Loucy (cell line): ENCODE measurements at regions not wholly inside any gene's neighbourhood (a gene's known extent, or its start where the extent isn't known, plus 50 kb on each side); places are given as distances from the start of the nearest gene placed in this dataset.

ENCODE experiments used
- H2AFZ ChIP-seq: fragments of 200-600 bp; sonication (generic); 2 replicates; pipeline ENCODE4 v1.6.0; 2016; ENCODE audit warnings: antibody characterized with exemption, mild to moderate bottlenecking, low read length, moderate library complexity
- H3F3A ChIP-seq: fragments of 200-600 bp; 2 replicates; pipeline ENCODE4 v1.6.0; 2016; ENCODE audit warnings: antibody characterized with exemption, low read depth, mild to moderate bottlenecking
- H3K27me3 ChIP-seq: fragments of 200-600 bp; sonication (generic); 2 replicates; pipeline ENCODE4 v1.6.1; 2014; ENCODE audit warnings: low read length, mild to moderate bottlenecking; ENCODE audit not compliant: insufficient read depth, poor library complexity, severe bottlenecking
- H3K36me3 ChIP-seq: fragments of 200-600 bp; sonication (generic); 2 replicates; pipeline ENCODE4 v1.6.1; 2016; ENCODE audit warnings: low read length; ENCODE audit not compliant: insufficient read depth
- H3K4me1 ChIP-seq: fragments of 200-600 bp; sonication (generic); 2 replicates; pipeline ENCODE4 v1.5.1; 2014; ENCODE audit warnings: low read length, mild to moderate bottlenecking; ENCODE audit not compliant: insufficient read depth, poor library complexity, severe bottlenecking
- H3K4me2 ChIP-seq: fragments of 200-600 bp; sonication (generic); 2 replicates; pipeline ENCODE4 v1.6.0; 2014; ENCODE audit warnings: antibody characterized with exemption, low read length, low read depth, mild to moderate bottlenecking; ENCODE audit not compliant: poor library complexity, severe bottlenecking
- H3K4me3 ChIP-seq: fragments of 200-600 bp; sonication (generic); 2 replicates; pipeline ENCODE4 v1.5.1; 2014; ENCODE audit warnings: low read length, mild to moderate bottlenecking, mixed read lengths; ENCODE audit not compliant: poor library complexity, severe bottlenecking
- H3K79me2 ChIP-seq: fragments of 200-600 bp; sonication (generic); 2 replicates; pipeline ENCODE4 v1.6.1; 2014; ENCODE audit warnings: low read length; ENCODE audit not compliant: insufficient read depth
- H3K9ac ChIP-seq: fragments of 200-600 bp; sonication (generic); 2 replicates; pipeline ENCODE4 v1.6.0; 2014; ENCODE audit warnings: mild to moderate bottlenecking, low read depth, low read length, moderate library complexity; ENCODE audit not compliant: poor library complexity, severe bottlenecking
- H3K9me2 ChIP-seq: fragments of 200-600 bp; sonication (generic); replicated peaks from 2 replicates; pipeline ENCODE4 v1.6.1; 2016; ENCODE audit warnings: low read depth, low read length, mixed read lengths
- H3K9me3 ChIP-seq: fragments of 200-600 bp; sonication (generic); 2 replicates; pipeline ENCODE4 v1.6.1; 2014; ENCODE audit warnings: mild to moderate bottlenecking, antibody characterized with exemption, low read length, low read depth; ENCODE audit not compliant: insufficient read depth
- H4K20me1 ChIP-seq: fragments of 200-600 bp; sonication (generic); 2 replicates; pipeline ENCODE4 v1.6.0; 2014; ENCODE audit warnings: antibody characterized with exemption, low read length, mild to moderate bottlenecking; ENCODE audit not compliant: insufficient read depth, poor library complexity, severe bottlenecking
- CTCF ChIP-seq: fragments of 200-600 bp; sonication (generic); conservative IDR thresholded peaks from 2 replicates; pipeline ENCODE4 v1.5.1; 2014; ENCODE audit warnings: mild to moderate bottlenecking, antibody characterized with exemption, low read length
- EZH2phosphoT487 ChIP-seq: fragments of 200-600 bp; IDR thresholded peaks from 2 replicates; pipeline ENCODE4 v1.6.1; 2018; ENCODE audit warnings: antibody characterized with exemption, mild to moderate bottlenecking, moderate library complexity, borderline replicate concordance

- no peak overlapping the region for H3K9ac ChIP-seq
- no peak for TF ChIP-seq EZH2phosphoT487
- TF ChIP-seq CTCF: no peak
- H3K27me3 ChIP-seq: no peaks in the 10 kb centered on the region
- H3F3A ChIP-seq: no peaks in the 10 kb centered on the region
- H3K79me2 ChIP-seq: no peaks in the 10 kb centered on the region
- H2AFZ ChIP-seq: no peak overlapping the region
- H3K4me3 ChIP-seq: no peak overlapping the region
- H3K9me2 ChIP-seq: no peaks in the 10 kb centered on the region
- H4K20me1 ChIP-seq: no peaks in the 10 kb centered on the region
- no peaks in the 10 kb centered on the region for H3K9me3 ChIP-seq
- no peaks in the 10 kb centered on the region for H3K4me1 ChIP-seq
- no peaks in the 10 kb centered on the region for H3K36me3 ChIP-seq
- no peak overlapping the region for H3K4me2 ChIP-seq
Observed at GRCh38 chr14:99012703-99013102, 259.3 kb downstream of the BCL11B start.

GRCh38 chr14:99015833-99016232 is 256.2 kb downstream of the BCL11B start:
- TF ChIP-seq CTCF: no peak
- no peak for TF ChIP-seq EZH2phosphoT487
- no peaks in the 10 kb centered on the region for H3K9me2 ChIP-seq
- H3F3A ChIP-seq: no peaks in the 10 kb centered on the region
- no peaks in the 10 kb centered on the region for H3K36me3 ChIP-seq
- H3K4me2 ChIP-seq: no peak overlapping the region
- no peak overlapping the region for H2AFZ ChIP-seq
- H3K27me3 ChIP-seq: no peaks in the 10 kb centered on the region
- H3K4me3 ChIP-seq: no peak overlapping the region
- H3K4me1 ChIP-seq: no peaks in the 10 kb centered on the region
- no peaks in the 10 kb centered on the region for H3K9me3 ChIP-seq
- no peak overlapping the region for H3K9ac ChIP-seq
- H3K79me2 ChIP-seq: no peaks in the 10 kb centered on the region
- H4K20me1 ChIP-seq: no peaks in the 10 kb centered on the region

GRCh38 chr14:99023371-99023770 is 248.6 kb downstream of the BCL11B start:
- no peaks in the 10 kb centered on the region for H3K9me2 ChIP-seq
- H3K36me3 ChIP-seq: no peaks in the 10 kb centered on the region
- no peak overlapping the region for H3K4me3 ChIP-seq
- no peaks in the 10 kb centered on the region for H3F3A ChIP-seq
- no peaks in the 10 kb centered on the region for H3K4me1 ChIP-seq
- H3K27me3 ChIP-seq: peaks cover 58% of the 10 kb centered on the region
- TF ChIP-seq CTCF: no peak
- TF ChIP-seq EZH2phosphoT487: no peak
- H3K9me3 ChIP-seq: peaks cover 8% of the 10 kb centered on the region; the same call in 1 of the 2 replicates
- no peak overlapping the region for H3K4me2 ChIP-seq
- no peaks in the 10 kb centered on the region for H4K20me1 ChIP-seq
- no peaks in the 10 kb centered on the region for H3K79me2 ChIP-seq
- no peak overlapping the region for H2AFZ ChIP-seq
- no peak overlapping the region for H3K9ac ChIP-seq
